ENCODE measurements at regions not wholly inside any gene's neighbourhood (a gene's known extent, or its start where the extent isn't known, plus 50 kb on each side); places are given as distances from the start of the nearest gene placed in this dataset.

GRCh38 chr18:60259052-60259681, 113.4 kb downstream of the MC4R start:
- no peak overlapping the region for H2BK5ac ChIP-seq (ENCODE audit: low read depth, low read length, poor library complexity)
- no peak overlapping the region for H3K4me2 ChIP-seq (ENCODE audit: low read length)
- DNase-seq, result no peak
- H3K23ac ChIP-seq (ENCODE audit: low read length), result no peak overlapping the region
- H3K36me3 ChIP-seq (ENCODE audit: control insufficient read depth in 1 of 2, insufficient read depth in 2 of 2, low read length in 2 of 2), result no peaks in the 10 kb centered on the region
- no peak overlapping the region for H2AK5ac ChIP-seq (ENCODE audit: low read length)
- H4K91ac ChIP-seq (ENCODE audit: low read depth, low read length), result no peak overlapping the region
- H4K8ac ChIP-seq (ENCODE audit: low read depth, low read length), result no peak overlapping the region
- H3K9me3 ChIP-seq (ENCODE audit: insufficient read depth, low read depth, low read length), result no peaks in the 10 kb centered on the region
- H3K79me1 ChIP-seq (ENCODE audit: low read length), result no peaks in the 10 kb centered on the region
- no peak overlapping the region for H3K18ac ChIP-seq (ENCODE audit: low read length)
- no peak overlapping the region for H3K27ac ChIP-seq (ENCODE audit: low read depth, low read length)
- H4K12ac ChIP-seq (ENCODE audit: low read depth, low read length), result no peak overlapping the region
- H3K4me3 ChIP-seq (ENCODE audit: low read depth, low read length), result no peak overlapping the region
- H3K9ac ChIP-seq (ENCODE audit: low read length), result no peak overlapping the region
- no CpG with 5 or more reads among the region's 6 CpGs for WGBS (ENCODE audit: extremely low coverage, insufficient coverage, insufficient read length)
- H3K4me1 ChIP-seq (ENCODE audit: control insufficient read depth in 1 of 2, insufficient read depth in 2 of 2, low read length in 2 of 2), result no peaks in the 10 kb centered on the region
- H2BK120ac ChIP-seq (ENCODE audit: insufficient read depth, low read length, poor library complexity), result no peak overlapping the region
- H3K4ac ChIP-seq (ENCODE audit: low read depth, low read length), result no peak overlapping the region
- H3K79me2 ChIP-seq (ENCODE audit: control insufficient read depth, insufficient read depth, low read length, poor library complexity), result no peaks in the 10 kb centered on the region
- no peak overlapping the region for H2BK12ac ChIP-seq (ENCODE audit: low read length)
- H2AFZ ChIP-seq (ENCODE audit: insufficient read depth, low read length, poor library complexity), result no peak overlapping the region
- no peaks in the 10 kb centered on the region for H3K27me3 ChIP-seq (ENCODE audit: insufficient read depth, low read length)
- H3K14ac ChIP-seq (ENCODE audit: low read length), result no peak overlapping the region

- H2BK5ac ChIP-seq (ENCODE audit: low read depth, low read length, poor library complexity), result no peak overlapping the region
- no peak overlapping the region for H3K4ac ChIP-seq (ENCODE audit: low read depth, low read length)
- H3K9me3 ChIP-seq (ENCODE audit: insufficient read depth, low read depth, low read length), result no peaks in the 10 kb centered on the region
- H4K91ac ChIP-seq (ENCODE audit: low read depth, low read length), result no peak overlapping the region
- no peak overlapping the region for H3K4me3 ChIP-seq (ENCODE audit: low read depth, low read length)
- H3K4me1 ChIP-seq (ENCODE audit: control insufficient read depth in 1 of 2, insufficient read depth in 2 of 2, low read length in 2 of 2), result no peaks in the 10 kb centered on the region
- H3K14ac ChIP-seq (ENCODE audit: low read length), result no peak overlapping the region
- H3K9ac ChIP-seq (ENCODE audit: low read length), result no peak overlapping the region
- H3K79me2 ChIP-seq (ENCODE audit: control insufficient read depth, insufficient read depth, low read length, poor library complexity), result no peaks in the 10 kb centered on the region
- no peak overlapping the region for H2BK12ac ChIP-seq (ENCODE audit: low read length)
- no peak overlapping the region for H2AFZ ChIP-seq (ENCODE audit: insufficient read depth, low read length, poor library complexity)
- no peak overlapping the region for H3K18ac ChIP-seq (ENCODE audit: low read length)
- no peak overlapping the region for H3K27ac ChIP-seq (ENCODE audit: low read depth, low read length)
- H2BK120ac ChIP-seq (ENCODE audit: insufficient read depth, low read length, poor library complexity), result no peak overlapping the region
- H4K12ac ChIP-seq (ENCODE audit: low read depth, low read length), result no peak overlapping the region
- H4K8ac ChIP-seq (ENCODE audit: low read depth, low read length), result no peak overlapping the region
- no peak for DNase-seq
- no peak overlapping the region for H3K4me2 ChIP-seq (ENCODE audit: low read length)
- no peaks in the 10 kb centered on the region for H3K36me3 ChIP-seq (ENCODE audit: control insufficient read depth in 1 of 2, insufficient read depth in 2 of 2, low read length in 2 of 2)
- no CpG with 5 or more reads among the region's 8 CpGs for WGBS (ENCODE audit: extremely low coverage, insufficient coverage, insufficient read length)
- no peak overlapping the region for H3K23ac ChIP-seq (ENCODE audit: low read length)
- H3K27me3 ChIP-seq (ENCODE audit: insufficient read depth, low read length), result no peaks in the 10 kb centered on the region
- no peaks in the 10 kb centered on the region for H3K79me1 ChIP-seq (ENCODE audit: low read length)
- no peak overlapping the region for H2AK5ac ChIP-seq (ENCODE audit: low read length)
Measured at GRCh38 chr18:60249388-60249787, 123.2 kb downstream of the MC4R start.

GRCh38 chr18:60248336-60249330, 123.9 kb downstream of the MC4R start:
- no peak overlapping the region for H4K91ac ChIP-seq (ENCODE audit: low read depth, low read length)

GRCh38 chr18:60247103-60247502, 125.5 kb downstream of the MC4R start:
- no peak overlapping the region for H3K4me2 ChIP-seq (ENCODE audit: low read length)
- H2AFZ ChIP-seq (ENCODE audit: insufficient read depth, low read length, poor library complexity), result no peak overlapping the region
- no peak overlapping the region for H3K23ac ChIP-seq (ENCODE audit: low read length)
- no peak overlapping the region for H3K14ac ChIP-seq (ENCODE audit: low read length)
- H2BK120ac ChIP-seq (ENCODE audit: insufficient read depth, low read length, poor library complexity), result no peak overlapping the region
- H3K4me3 ChIP-seq (ENCODE audit: low read depth, low read length), result no peak overlapping the region
- H3K36me3 ChIP-seq (ENCODE audit: control insufficient read depth in 1 of 2, insufficient read depth in 2 of 2, low read length in 2 of 2), result no peaks in the 10 kb centered on the region
- no peaks in the 10 kb centered on the region for H3K27me3 ChIP-seq (ENCODE audit: insufficient read depth, low read length)
- no peak overlapping the region for H3K9ac ChIP-seq (ENCODE audit: low read length)
- no peak overlapping the region for H3K27ac ChIP-seq (ENCODE audit: low read depth, low read length)
- no peak overlapping the region for H2AK5ac ChIP-seq (ENCODE audit: low read length)
- H3K4me1 ChIP-seq (ENCODE audit: control insufficient read depth in 1 of 2, insufficient read depth in 2 of 2, low read length in 2 of 2), result no peaks in the 10 kb centered on the region
- H4K12ac ChIP-seq (ENCODE audit: low read depth, low read length), result no peak overlapping the region
- H3K9me3 ChIP-seq (ENCODE audit: insufficient read depth, low read depth, low read length), result no peaks in the 10 kb centered on the region
- H3K79me2 ChIP-seq (ENCODE audit: control insufficient read depth, insufficient read depth, low read length, poor library complexity), result no peaks in the 10 kb centered on the region
- no peak overlapping the region for H2BK12ac ChIP-seq (ENCODE audit: low read length)
- no peak for DNase-seq
- no peak overlapping the region for H2BK5ac ChIP-seq (ENCODE audit: low read depth, low read length, poor library complexity)
- WGBS (ENCODE audit: extremely low coverage, insufficient coverage, insufficient read length), result no CpG with 5 or more reads among the region's 3 CpGs
- no peak overlapping the region for H3K4ac ChIP-seq (ENCODE audit: low read depth, low read length)
- H4K91ac ChIP-seq (ENCODE audit: low read depth, low read length), result no peak overlapping the region
- H4K8ac ChIP-seq (ENCODE audit: low read depth, low read length), result no peak overlapping the region
- no peaks in the 10 kb centered on the region for H3K79me1 ChIP-seq (ENCODE audit: low read length)
- no peak overlapping the region for H3K18ac ChIP-seq (ENCODE audit: low read length)

More at GRCh38 chr18:60248336-60249330, 123.9 kb downstream of the MC4R start:
- Histone ChIP-seq H3K4me1 (ENCODE audit: control insufficient read depth in 1 of 2, insufficient read depth in 2 of 2, low read length in 2 of 2) (no peaks in the 10 kb centered on the region), H2BK120ac (ENCODE audit: insufficient read depth, low read length, poor library complexity) (no peak overlapping the region), H4K8ac (ENCODE audit: low read depth, low read length) (no peak overlapping the region), H3K4me3 (ENCODE audit: low read depth, low read length) (no peak overlapping the region), H3K9ac (ENCODE audit: low read length) (no peak overlapping the region), H2AK5ac (ENCODE audit: low read length) (no peak overlapping the region), H2BK5ac (ENCODE audit: low read depth, low read length, poor library complexity) (no peak overlapping the region), H3K14ac (ENCODE audit: low read length) (no peak overlapping the region), H3K27ac (ENCODE audit: low read depth, low read length) (no peak overlapping the region), H3K4me2 (ENCODE audit: low read length) (no peak overlapping the region), H3K23ac (ENCODE audit: low read length) (no peak overlapping the region), H2AFZ (ENCODE audit: insufficient read depth, low read length, poor library complexity) (no peak overlapping the region), H3K79me1 (ENCODE audit: low read length) (no peaks in the 10 kb centered on the region), H3K36me3 (ENCODE audit: control insufficient read depth in 1 of 2, insufficient read depth in 2 of 2, low read length in 2 of 2) (no peaks in the 10 kb centered on the region), H4K12ac (ENCODE audit: low read depth, low read length) (no peak overlapping the region), H3K79me2 (ENCODE audit: control insufficient read depth, insufficient read depth, low read length, poor library complexity) (no peaks in the 10 kb centered on the region), H2BK12ac (ENCODE audit: low read length) (no peak overlapping the region), H3K9me3 (ENCODE audit: insufficient read depth, low read depth, low read length) (no peaks in the 10 kb centered on the region), H3K4ac (ENCODE audit: low read depth, low read length) (no peak overlapping the region), H3K18ac (ENCODE audit: low read length) (no peak overlapping the region), H3K27me3 (ENCODE audit: insufficient read depth, low read length) (no peaks in the 10 kb centered on the region)
- no peak for DNase-seq
- no CpG with 5 or more reads among the region's 2 CpGs for WGBS (ENCODE audit: extremely low coverage, insufficient coverage, insufficient read length)

Measured in trophoblast cell (in vitro differentiated cells and primary cell).